Vagina (tissue), 2 donors: ENCODE measurements at regions not wholly inside any gene's neighbourhood (a gene's known extent, or its start where the extent isn't known, plus 50 kb on each side); places are given as distances from the start of the nearest gene placed in this dataset.

ENCODE experiments used
- DNase-seq, 2 donors: peaks; one replicate each; pipeline ENCODE4 v3.0.0-alpha.2; 2017; ENCODE audit errors: extremely low spot score in 2 of 2
- H3K27ac ChIP-seq: fragments of 200-600 bp; sonication (generic); one replicate; pipeline ENCODE4 v1.5.1; 2019
- H3K27me3 ChIP-seq: fragments of 200-600 bp; sonication (generic); one replicate; pipeline ENCODE4 v1.5.1; 2019
- H3K36me3 ChIP-seq, 2 donors: fragments of 200-600 bp; sonication (generic); one replicate each; pipeline ENCODE4 v1.5.1; 2017 to 2019
- H3K4me1 ChIP-seq: fragments of 200-600 bp; sonication (generic); one replicate; pipeline ENCODE4 v1.5.1; 2019
- H3K4me3 ChIP-seq, 2 donors: fragments of 200-600 bp; sonication (generic); 1 replicate in 1 of 2; 2 replicates in 1 of 2; pipeline ENCODE4 v1.5.1; 2016 to 2019
- H3K9me3 ChIP-seq: fragments of 200-600 bp; sonication (generic); one replicate; pipeline ENCODE4 v1.5.1; 2019
- CTCF ChIP-seq, 3 experiments: fragments of 450-650 bp in 2 of 3; fragments of 200-600 bp in 1 of 3; sonication (generic) in 1 of 3; IDR thresholded peaks; one replicate each; pipeline ENCODE4 v1.5.1; 2017 to 2019; ENCODE audit warnings: antibody characterized with exemption in 3 of 3, mild to moderate bottlenecking in 2 of 3, moderate library complexity in 2 of 3
- POLR2A ChIP-seq, 2 donors: fragments of 450-650 bp; IDR thresholded peaks; one replicate each; pipeline ENCODE4 v1.6.1; 2017; ENCODE audit warnings: antibody characterized with exemption in 2 of 2, mild to moderate bottlenecking in 2 of 2, moderate library complexity in 2 of 2
- POLR2AphosphoS5 ChIP-seq, 2 donors: sonication (generic); formaldehyde crosslinking; IDR thresholded peaks; one replicate each; pipeline ENCODE4 v1.9.0; 2017; ENCODE audit warnings: antibody characterized with exemption in 2 of 2, mild to moderate bottlenecking in 2 of 2, low read depth in 1 of 2; ENCODE audit not compliant: insufficient read depth in 1 of 2
- intact Hi-C: fragments of 100-400 bp; cut with DNase I; formaldehyde crosslinking; loops from one replicate; pipeline ENCODE4 v1.15.1; 2023

GRCh38 chr2:181763423-181763822 is 83.1 kb upstream of the NEUROD1 start:
- peaks cover 8% of the 10 kb centered on the region for H3K4me1 ChIP-seq
- no peaks in the 10 kb centered on the region for H3K9me3 ChIP-seq
- no peak overlapping the region for H3K27ac ChIP-seq
- H3K36me3 ChIP-seq: no peaks in the 10 kb centered on the region
- no peaks in the 10 kb centered on the region for H3K27me3 ChIP-seq
- TF ChIP-seq POLR2AphosphoS5 (IDR thresholded peaks at IDR 0.05; ENCODE audit: insufficient read depth in 1 of 2, low read depth in 1 of 2): no peak
- no peak for TF ChIP-seq CTCF (IDR thresholded peaks at IDR 0.05)
- no peak for TF ChIP-seq POLR2A (IDR thresholded peaks at IDR 0.05)
- DNase-seq: no peak
- intact Hi-C loops: no loop called here
- no peak overlapping the region for H3K4me3 ChIP-seq

GRCh38 chr2:181764095-181764963 is 84.0 kb upstream of the NEUROD1 start:
- Histone ChIP-seq H3K4me3 (no peak overlapping the region), H3K27me3 (no peaks in the 10 kb centered on the region), H3K27ac (no peak overlapping the region), H3K4me1 (peaks cover 8% of the 10 kb centered on the region), H3K36me3 (no peaks in the 10 kb centered on the region), H3K9me3 (no peaks in the 10 kb centered on the region)
- TF ChIP-seq CTCF (IDR thresholded peaks at IDR 0.05) (no peak), POLR2AphosphoS5 (IDR thresholded peaks at IDR 0.05; ENCODE audit: insufficient read depth in 1 of 2, low read depth in 1 of 2) (no peak), POLR2A (IDR thresholded peaks at IDR 0.05) (no peak)
- intact Hi-C loops: no loop called here
- DNase-seq: no peak

- Histone ChIP-seq H3K36me3 (no peaks in the 10 kb centered on the region), H3K4me1 (peaks cover 8% of the 10 kb centered on the region), H3K4me3 (no peak overlapping the region), H3K9me3 (no peaks in the 10 kb centered on the region), H3K27ac (no peak overlapping the region), H3K27me3 (no peaks in the 10 kb centered on the region)
- DNase-seq: no peak
- intact Hi-C loops: no loop called here
- TF ChIP-seq CTCF (IDR thresholded peaks at IDR 0.05) (no peak), POLR2A (IDR thresholded peaks at IDR 0.05) (no peak), POLR2AphosphoS5 (IDR thresholded peaks at IDR 0.05; ENCODE audit: insufficient read depth in 1 of 2, low read depth in 1 of 2) (no peak)
Measured at GRCh38 chr2:181766129-181766528, 85.8 kb upstream of the NEUROD1 start.

- Histone ChIP-seq H3K4me3 (no peak overlapping the region), H3K9me3 (no peaks in the 10 kb centered on the region), H3K4me1 (no peaks in the 10 kb centered on the region), H3K27ac (no peak overlapping the region), H3K27me3 (no peaks in the 10 kb centered on the region), H3K36me3 (no peaks in the 10 kb centered on the region)
- DNase-seq: no peak
- intact Hi-C loops: no loop called here
- no peak for TF ChIP-seq POLR2A (IDR thresholded peaks at IDR 0.05)
- peak in 1 of 2 donors; percentile 61 for TF ChIP-seq POLR2AphosphoS5 (IDR thresholded peaks at IDR 0.05; ENCODE audit: insufficient read depth in 1 of 2, low read depth in 1 of 2)
Measured at GRCh38 chr2:181770150-181770549, 89.8 kb upstream of the NEUROD1 start.

- no peak overlapping the region for H3K27ac ChIP-seq
- no peaks in the 10 kb centered on the region for H3K4me1 ChIP-seq
- no peaks in the 10 kb centered on the region for H3K36me3 ChIP-seq
- intact Hi-C loops: no loop called here
- no peaks in the 10 kb centered on the region for H3K27me3 ChIP-seq
- no peaks in the 10 kb centered on the region for H3K9me3 ChIP-seq
- H3K4me3 ChIP-seq: no peak overlapping the region
- no peak for DNase-seq
- TF ChIP-seq POLR2A (IDR thresholded peaks at IDR 0.05) (no peak), CTCF (IDR thresholded peaks at IDR 0.05) (no peak), POLR2AphosphoS5 (IDR thresholded peaks at IDR 0.05; ENCODE audit: insufficient read depth in 1 of 2, low read depth in 1 of 2) (no peak)
Measured at GRCh38 chr2:181771356-181771755, 91.0 kb upstream of the NEUROD1 start.
